Germinal center (tissue), 1 donor: ENCODE measurements at regions not wholly inside any gene's neighbourhood (a gene's known extent, or its start where the extent isn't known, plus 50 kb on each side); places are given as distances from the start of the nearest gene placed in this dataset.

ENCODE experiments used
- DNase-seq: peaks from one replicate; pipeline ENCODE4 v3.0.0; 2012; ENCODE audit warnings: mixed read lengths, low spot score

- peak; percentile 24 for DNase-seq
These were observed 51.0 kb downstream of the CCDC54 start for GRCh38 chr3:107428051-107428858.

DNA sequence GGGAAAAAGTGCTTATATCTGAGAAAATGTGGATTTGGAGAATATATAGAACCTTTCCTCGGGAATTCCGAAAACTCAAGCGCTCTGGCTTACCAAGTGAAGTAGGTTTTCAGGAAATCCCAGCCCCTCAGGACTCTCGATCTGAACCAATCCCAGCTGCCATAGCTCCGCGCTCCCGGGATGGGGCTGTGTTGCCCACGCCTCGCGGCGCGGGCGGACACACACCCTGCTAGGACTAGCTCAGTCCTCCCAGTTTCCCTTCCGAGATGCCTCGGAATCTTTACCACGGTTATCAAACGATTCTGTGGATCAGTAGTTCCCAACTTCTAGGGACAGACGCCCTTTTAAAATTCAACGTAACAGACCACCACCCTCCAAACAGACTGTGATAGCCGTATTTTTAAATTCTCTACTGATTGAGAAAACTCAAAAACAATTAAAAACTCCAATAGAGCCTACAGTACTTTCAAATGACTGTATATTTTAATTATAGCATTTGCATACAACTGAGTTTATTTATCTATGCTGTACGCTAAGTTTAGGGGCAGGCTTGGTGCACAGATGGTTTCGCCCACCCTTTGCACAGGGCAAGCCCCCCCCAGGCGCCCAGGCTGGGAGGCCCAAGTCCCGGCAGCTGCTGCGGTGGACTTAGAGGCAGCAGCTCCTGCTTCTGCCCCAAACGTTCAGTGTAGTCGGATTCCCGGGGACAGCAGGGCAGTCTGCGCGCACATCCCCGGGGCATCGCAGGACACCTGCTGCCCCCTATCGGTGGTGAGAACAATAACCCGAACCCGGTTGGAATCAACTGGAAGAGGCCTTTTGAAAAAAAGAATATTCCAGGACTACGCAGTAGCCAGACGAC lies 52.3 kb downstream of the CCDC54 start:
- peak; percentile 81 for DNase-seq

- peak; percentile 14 for DNase-seq
These were observed 53.2 kb downstream of the CCDC54 start for GRCh38 chr3:107430214-107430995.

- DNase-seq, result peak; percentile 39
These were observed 53.7 kb downstream of the CCDC54 start for GRCh38 chr3:107430996-107431245.

- peak; percentile 68 for DNase-seq
These were observed 54.2 kb downstream of the CCDC54 start for GRCh38 chr3:107431246-107432012.

GRCh38 chr3:107432013-107432515 lies 54.8 kb downstream of the CCDC54 start:
- peak; percentile 11 for DNase-seq

DNA sequence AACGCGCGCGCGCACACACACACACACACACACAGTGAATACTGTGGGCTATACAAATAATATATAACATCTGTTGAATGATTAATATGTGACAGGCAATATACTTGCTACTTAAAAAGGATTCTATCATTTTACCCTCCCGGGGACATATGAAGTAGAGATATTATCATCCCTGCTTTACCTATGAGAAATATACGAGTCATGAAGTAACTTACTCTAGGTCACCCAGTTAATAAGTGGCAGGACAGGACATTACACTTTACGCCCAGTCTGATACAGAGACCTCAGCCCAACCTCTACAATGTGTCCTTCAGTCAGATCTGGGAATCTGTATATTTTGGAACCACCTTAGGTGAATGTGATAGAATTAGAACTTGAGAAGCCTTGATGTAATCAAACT lies 55.4 kb downstream of the CCDC54 start:
- no peak for DNase-seq

GRCh38 chr3:107436029-107436428 lies 58.8 kb downstream of the CCDC54 start:
- no peak for DNase-seq

- no peak for DNase-seq
These were observed 61.4 kb downstream of the CCDC54 start for GRCh38 chr3:107438671-107439070.

DNA sequence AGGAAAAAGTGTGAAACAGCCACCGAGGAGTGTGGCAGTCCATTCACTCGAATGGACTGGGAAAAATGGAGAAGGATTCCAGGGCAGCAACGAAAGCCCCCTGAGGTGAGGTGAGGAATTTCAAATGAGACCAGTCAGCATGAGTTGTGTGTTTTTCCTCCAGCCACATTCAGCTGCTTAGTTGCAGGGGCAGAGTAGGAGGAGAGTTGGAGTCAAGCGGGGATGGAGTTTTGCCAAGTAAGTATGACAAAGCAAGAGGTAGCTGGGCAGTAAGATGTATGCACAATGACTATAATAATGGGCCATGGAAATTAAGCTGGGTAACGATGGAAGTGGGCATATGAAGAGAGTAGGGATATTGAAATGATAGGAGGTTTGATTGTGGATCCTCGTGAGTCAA lies 64.4 kb downstream of the CCDC54 start:
- DNase-seq, result no peak

DNA sequence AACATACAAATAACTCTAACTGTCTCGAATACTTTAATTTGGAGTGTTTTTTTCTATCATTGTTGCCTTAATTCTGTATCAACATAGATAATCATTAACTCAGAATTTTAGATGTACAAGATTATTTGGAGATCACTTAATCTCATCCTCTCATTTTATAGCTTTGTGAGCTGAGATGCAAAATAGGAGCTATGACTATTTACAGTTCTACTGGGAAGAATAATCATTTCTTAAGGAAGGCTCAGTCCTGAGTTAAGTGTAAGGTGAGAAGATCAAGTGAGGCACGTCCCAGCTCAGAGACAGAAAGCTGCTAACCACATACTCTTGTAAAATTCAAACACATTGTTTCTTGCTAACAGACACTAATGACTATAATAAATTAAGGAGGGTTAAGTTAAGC lies 66.2 kb downstream of the CCDC54 start:
- DNase-seq, result no peak

GRCh38 chr3:107446706-107447105 lies 69.5 kb downstream of the CCDC54 start:
- DNase-seq, result no peak

- DNase-seq, result no peak
These were observed 72.4 kb upstream of the BBX start for GRCh38 chr3:107450254-107450893.

DNA sequence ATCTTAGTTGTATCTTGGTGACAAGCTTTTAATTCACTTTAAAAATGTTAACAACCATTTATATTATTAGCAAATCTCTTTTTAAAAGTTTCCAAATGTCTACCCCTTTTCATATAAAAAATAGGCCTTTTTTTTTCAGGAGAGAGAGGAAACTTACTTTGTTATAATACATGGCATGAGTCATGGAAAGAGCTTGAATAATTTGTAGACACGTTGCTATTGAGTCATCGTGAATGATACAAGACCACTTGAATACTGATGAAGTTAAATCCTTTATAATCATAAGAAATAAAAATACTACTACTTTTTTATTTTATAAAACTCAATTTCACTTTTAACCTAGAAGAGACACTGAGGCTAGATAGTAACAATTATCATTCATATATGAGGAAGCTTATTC lies 70.3 kb upstream of the BBX start:
- DNase-seq, result no peak

- DNase-seq, result no peak
These were observed 69.3 kb upstream of the BBX start for GRCh38 chr3:107453504-107453903.

DNA sequence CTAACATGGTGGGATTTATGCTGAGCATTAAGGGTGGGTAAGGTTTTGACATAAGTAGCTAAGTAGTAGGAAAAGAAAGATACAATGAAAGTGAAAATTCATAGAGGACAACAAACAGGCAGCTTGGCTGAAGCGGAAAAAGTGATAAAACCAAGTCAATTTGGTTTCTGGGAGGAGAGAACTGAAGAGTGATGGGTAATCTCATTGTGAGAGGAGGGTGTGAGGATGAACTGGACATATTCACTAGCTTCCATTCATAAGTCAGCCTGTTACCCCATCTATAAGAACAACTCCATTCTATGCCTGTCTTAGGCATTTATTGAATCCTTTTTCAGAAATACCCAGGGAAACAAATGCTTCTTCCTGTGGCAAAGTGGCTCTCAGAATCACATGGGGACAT lies 67.1 kb upstream of the BBX start:
- DNase-seq, result no peak

GRCh38 chr3:107456501-107456900 lies 66.3 kb upstream of the BBX start:
- no peak for DNase-seq

DNA sequence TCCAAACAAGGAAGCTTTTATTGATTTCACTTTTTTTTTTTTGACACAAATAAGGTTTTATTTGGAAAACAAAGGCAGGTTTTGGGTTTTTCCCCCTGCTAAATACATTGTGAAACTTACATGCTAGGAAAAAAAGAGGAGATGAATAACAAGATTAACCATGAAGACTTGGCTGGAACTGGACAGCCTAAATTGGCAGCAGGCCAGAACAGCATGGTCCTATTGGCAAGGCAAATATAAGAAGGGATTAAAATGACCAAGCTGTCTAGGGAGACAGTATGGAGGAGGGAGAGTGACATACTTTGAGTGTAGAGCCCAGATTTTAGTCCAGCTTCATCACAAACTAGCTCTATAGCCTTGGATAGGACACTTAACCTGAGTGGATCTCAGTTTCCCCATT lies 63.9 kb upstream of the BBX start:
- DNase-seq, result no peak

- DNase-seq, result no peak
These were observed 61.0 kb upstream of the BBX start for GRCh38 chr3:107461721-107462120.

GRCh38 chr3:107464037-107464436 lies 58.7 kb upstream of the BBX start:
- no peak for DNase-seq

GRCh38 chr3:107465064-107465631 lies 57.6 kb upstream of the BBX start:
- no peak for DNase-seq
